DMS153 treated with DMSO at 0.1 percent for 48 hours (cell line): ENCODE measurements at regions not wholly inside any gene's neighbourhood (a gene's known extent, or its start where the extent isn't known, plus 50 kb on each side); places are given as distances from the start of the nearest gene placed in this dataset.

Experiments
- DNase-seq: peaks from one replicate; lab custom pipeline; 2025; ENCODE audit not compliant: unreplicated experiment; lab: John Stamatoyannopoulos, UW

- no peak for DNase-seq
Observed at GRCh38 chr10:10432296-10433035, 585.2 kb upstream of the CELF2 start.

- DNase-seq, result no peak
Observed at GRCh38 chr10:10434312-10434711, 583.4 kb upstream of the CELF2 start.

GRCh38 chr10:10437886-10438285 lies 579.8 kb upstream of the CELF2 start:
- no peak for DNase-seq

GRCh38 chr10:10438335-10439100 lies 579.2 kb upstream of the CELF2 start:
- DNase-seq, result no peak

GRCh38 chr10:10456856-10457255 lies 560.8 kb upstream of the CELF2 start:
- no peak for DNase-seq

GRCh38 chr10:10460451-10460850 lies 557.2 kb upstream of the CELF2 start:
- DNase-seq, result no peak

GRCh38 chr10:10462151-10462941 lies 555.3 kb upstream of the CELF2 start:
- DNase-seq, result no peak

- DNase-seq, result no peak
Observed at GRCh38 chr10:10471758-10472157, 545.9 kb upstream of the CELF2 start.

- no peak for DNase-seq
Observed at GRCh38 chr10:10475812-10476211, 541.9 kb upstream of the CELF2 start.

- no peak for DNase-seq
Observed at GRCh38 chr10:10477844-10478243, 539.8 kb upstream of the CELF2 start.

- no peak for DNase-seq
Observed at GRCh38 chr10:10479465-10479864, 538.2 kb upstream of the CELF2 start.

GRCh38 chr10:10482613-10483012 lies 535.1 kb upstream of the CELF2 start:
- DNase-seq, result no peak

GRCh38 chr10:10489076-10489475 lies 528.6 kb upstream of the CELF2 start:
- no peak for DNase-seq

GRCh38 chr10:10489805-10490571 lies 527.7 kb upstream of the CELF2 start:
- DNase-seq, result no peak

- no peak for DNase-seq
Observed at GRCh38 chr10:10490581-10490980, 527.1 kb upstream of the CELF2 start.

- no peak for DNase-seq
Observed at GRCh38 chr10:10492420-10492819, 525.3 kb upstream of the CELF2 start.

GRCh38 chr10:10493833-10494232 lies 523.8 kb upstream of the CELF2 start:
- DNase-seq, result no peak

- no peak for DNase-seq
Observed at GRCh38 chr10:10497245-10497644, 520.4 kb upstream of the CELF2 start.

- DNase-seq, result no peak
Observed at GRCh38 chr10:10498781-10499180, 518.9 kb upstream of the CELF2 start.

- DNase-seq, result no peak
Observed at GRCh38 chr10:10499839-10500238, 517.8 kb upstream of the CELF2 start.

- no peak for DNase-seq
Observed at GRCh38 chr10:10500937-10501336, 516.7 kb upstream of the CELF2 start.
